SK-N-SH treated with all-trans-retinoic acid at 6 μM for 48 hours (cell line): ENCODE measurements at regions not wholly inside any gene's neighbourhood (a gene's known extent, or its start where the extent isn't known, plus 50 kb on each side); places are given as distances from the start of the nearest gene placed in this dataset.

ENCODE experiments used
- ATAC-seq: fragments of 200-7000 bp; cut with Tn5 transposase; 3 replicates; pipeline ENCODE4 v1.9.1; 2020; ENCODE audit warnings: mild to moderate bottlenecking, moderate library complexity
- ARNTL ChIP-seq: fragments of 450-650 bp; formaldehyde crosslinking; IDR thresholded peaks from 2 replicates; pipeline ENCODE4 v1.5.0; 2020; ENCODE audit warnings: low read depth, mild to moderate bottlenecking, moderate library complexity, borderline replicate concordance
- BACH2 ChIP-seq: fragments of 250-450 bp; sonication (Bioruptor Pico); IDR thresholded peaks from 2 replicates; pipeline ENCODE4 v1.9.0; 2021; ENCODE audit warnings: mild to moderate bottlenecking, borderline replicate concordance
- CSDC2 ChIP-seq: fragments of 250-450 bp; sonication (Bioruptor Pico); IDR thresholded peaks from 2 replicates; pipeline ENCODE4 v1.5.0; 2020; ENCODE audit warnings: mild to moderate bottlenecking, moderate library complexity
- ESRRG ChIP-seq: fragments of 250-450 bp; sonication (Bioruptor Pico); IDR thresholded peaks from 2 replicates; pipeline ENCODE4 v1.6.1; 2021; ENCODE audit warnings: mild to moderate bottlenecking
- ISL1 ChIP-seq: fragments of 250-450 bp; sonication (Bioruptor Pico); IDR thresholded peaks from 2 replicates; pipeline ENCODE4 v2.1.2; 2022; ENCODE audit warnings: mild to moderate bottlenecking, moderate library complexity
- OSR1 ChIP-seq: fragments of 250-450 bp; sonication (Bioruptor Pico); IDR thresholded peaks from 2 replicates; pipeline ENCODE4 v1.8.0; 2022; ENCODE audit warnings: moderate library complexity, mild to moderate bottlenecking, inconsistent platforms
- POU6F1 ChIP-seq: fragments of 250-450 bp; sonication (Bioruptor Pico); IDR thresholded peaks from 2 replicates; pipeline ENCODE4 v1.8.0; 2021; ENCODE audit warnings: low read depth, mild to moderate bottlenecking, moderate library complexity, borderline replicate concordance
- TCF4 ChIP-seq: fragments of 250-450 bp; sonication (Bioruptor Pico); IDR thresholded peaks from 2 replicates; pipeline ENCODE4 v1.8.0; 2021; ENCODE audit warnings: mild to moderate bottlenecking, moderate library complexity, borderline replicate concordance
- TOX ChIP-seq: fragments of 250-450 bp; sonication (Bioruptor Pico); IDR thresholded peaks from 2 replicates; pipeline ENCODE4 v1.8.0; 2021; ENCODE audit warnings: mild to moderate bottlenecking, moderate library complexity, borderline replicate concordance
- ZC3H10 ChIP-seq: fragments of 250-450 bp; sonication (Bioruptor Pico); IDR thresholded peaks from 2 replicates; pipeline ENCODE4 v1.5.1; 2021; ENCODE audit warnings: mild to moderate bottlenecking, moderate library complexity
- ZFP3 ChIP-seq: fragments of 250-450 bp; sonication (Bioruptor Pico); IDR thresholded peaks from 2 replicates; pipeline ENCODE4 v1.5.0; 2020; ENCODE audit warnings: mild to moderate bottlenecking, moderate library complexity
- ZFP30 ChIP-seq: fragments of 450-650 bp; formaldehyde crosslinking; IDR thresholded peaks from 2 replicates; pipeline ENCODE4 v1.5.0; 2022; ENCODE audit warnings: mild to moderate bottlenecking, moderate library complexity
- ZNF70 ChIP-seq: fragments of 450-650 bp; formaldehyde crosslinking; IDR thresholded peaks from 2 replicates; pipeline ENCODE4 v1.5.0; 2020; ENCODE audit warnings: mild to moderate bottlenecking, moderate library complexity
- ZNF8 ChIP-seq: fragments of 450-650 bp; formaldehyde crosslinking; IDR thresholded peaks from 2 replicates; pipeline ENCODE4 v1.5.0; 2020; ENCODE audit warnings: mild to moderate bottlenecking, moderate library complexity
- TF ChIP-seq, protein P1 (sequence below): fragments of 250-450 bp; sonication (Bioruptor Pico); IDR thresholded peaks from 2 replicates; pipeline ENCODE4 v1.8.0; 2020; ENCODE audit warnings: mild to moderate bottlenecking, moderate library complexity, borderline replicate concordance
- TF ChIP-seq, protein P2 (sequence below): fragments of 250-450 bp; sonication (Bioruptor Pico); IDR thresholded peaks from 2 replicates; pipeline ENCODE4 v1.5.0; 2020; ENCODE audit warnings: mild to moderate bottlenecking, moderate library complexity
- TF ChIP-seq, protein P3 (sequence below): fragments of 250-450 bp; sonication (Bioruptor Pico); IDR thresholded peaks from 2 replicates; pipeline ENCODE4 v1.5.1; 2020; ENCODE audit warnings: low read depth, mild to moderate bottlenecking, moderate library complexity

GRCh38 chr7:79619216-79619615, 165.7 kb upstream of the MAGI2 start:
- ATAC-seq, result no peak
- TF ChIP-seq BACH2 (CRISPR knock-in tag) (no peak), ZC3H10 (CRISPR knock-in tag) (no peak), ESRRG (CRISPR knock-in tag) (no peak), TCF4 (CRISPR knock-in tag) (no peak), POU6F1 (CRISPR knock-in tag) (no peak), ZFP30 (no peak), ZNF8 (no peak), ZNF70 (CRISPR knock-in tag) (no peak)
- TF ChIP-seq, protein P1, sequence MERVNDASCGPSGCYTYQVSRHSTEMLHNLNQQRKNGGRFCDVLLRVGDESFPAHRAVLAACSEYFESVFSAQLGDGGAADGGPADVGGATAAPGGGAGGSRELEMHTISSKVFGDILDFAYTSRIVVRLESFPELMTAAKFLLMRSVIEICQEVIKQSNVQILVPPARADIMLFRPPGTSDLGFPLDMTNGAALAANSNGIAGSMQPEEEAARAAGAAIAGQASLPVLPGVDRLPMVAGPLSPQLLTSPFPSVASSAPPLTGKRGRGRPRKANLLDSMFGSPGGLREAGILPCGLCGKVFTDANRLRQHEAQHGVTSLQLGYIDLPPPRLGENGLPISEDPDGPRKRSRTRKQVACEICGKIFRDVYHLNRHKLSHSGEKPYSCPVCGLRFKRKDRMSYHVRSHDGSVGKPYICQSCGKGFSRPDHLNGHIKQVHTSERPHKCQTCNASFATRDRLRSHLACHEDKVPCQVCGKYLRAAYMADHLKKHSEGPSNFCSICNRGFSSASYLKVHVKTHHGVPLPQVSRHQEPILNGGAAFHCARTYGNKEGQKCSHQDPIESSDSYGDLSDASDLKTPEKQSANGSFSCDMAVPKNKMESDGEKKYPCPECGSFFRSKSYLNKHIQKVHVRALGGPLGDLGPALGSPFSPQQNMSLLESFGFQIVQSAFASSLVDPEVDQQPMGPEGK (CRISPR knock-in tag), result no peak
- TF ChIP-seq, protein P2, sequence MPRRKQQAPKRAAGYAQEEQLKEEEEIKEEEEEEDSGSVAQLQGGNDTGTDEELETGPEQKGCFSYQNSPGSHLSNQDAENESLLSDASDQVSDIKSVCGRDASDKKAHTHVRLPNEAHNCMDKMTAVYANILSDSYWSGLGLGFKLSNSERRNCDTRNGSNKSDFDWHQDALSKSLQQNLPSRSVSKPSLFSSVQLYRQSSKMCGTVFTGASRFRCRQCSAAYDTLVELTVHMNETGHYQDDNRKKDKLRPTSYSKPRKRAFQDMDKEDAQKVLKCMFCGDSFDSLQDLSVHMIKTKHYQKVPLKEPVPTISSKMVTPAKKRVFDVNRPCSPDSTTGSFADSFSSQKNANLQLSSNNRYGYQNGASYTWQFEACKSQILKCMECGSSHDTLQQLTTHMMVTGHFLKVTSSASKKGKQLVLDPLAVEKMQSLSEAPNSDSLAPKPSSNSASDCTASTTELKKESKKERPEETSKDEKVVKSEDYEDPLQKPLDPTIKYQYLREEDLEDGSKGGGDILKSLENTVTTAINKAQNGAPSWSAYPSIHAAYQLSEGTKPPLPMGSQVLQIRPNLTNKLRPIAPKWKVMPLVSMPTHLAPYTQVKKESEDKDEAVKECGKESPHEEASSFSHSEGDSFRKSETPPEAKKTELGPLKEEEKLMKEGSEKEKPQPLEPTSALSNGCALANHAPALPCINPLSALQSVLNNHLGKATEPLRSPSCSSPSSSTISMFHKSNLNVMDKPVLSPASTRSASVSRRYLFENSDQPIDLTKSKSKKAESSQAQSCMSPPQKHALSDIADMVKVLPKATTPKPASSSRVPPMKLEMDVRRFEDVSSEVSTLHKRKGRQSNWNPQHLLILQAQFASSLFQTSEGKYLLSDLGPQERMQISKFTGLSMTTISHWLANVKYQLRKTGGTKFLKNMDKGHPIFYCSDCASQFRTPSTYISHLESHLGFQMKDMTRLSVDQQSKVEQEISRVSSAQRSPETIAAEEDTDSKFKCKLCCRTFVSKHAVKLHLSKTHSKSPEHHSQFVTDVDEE (CRISPR knock-in tag), result no peak
- TF ChIP-seq, protein P3, sequence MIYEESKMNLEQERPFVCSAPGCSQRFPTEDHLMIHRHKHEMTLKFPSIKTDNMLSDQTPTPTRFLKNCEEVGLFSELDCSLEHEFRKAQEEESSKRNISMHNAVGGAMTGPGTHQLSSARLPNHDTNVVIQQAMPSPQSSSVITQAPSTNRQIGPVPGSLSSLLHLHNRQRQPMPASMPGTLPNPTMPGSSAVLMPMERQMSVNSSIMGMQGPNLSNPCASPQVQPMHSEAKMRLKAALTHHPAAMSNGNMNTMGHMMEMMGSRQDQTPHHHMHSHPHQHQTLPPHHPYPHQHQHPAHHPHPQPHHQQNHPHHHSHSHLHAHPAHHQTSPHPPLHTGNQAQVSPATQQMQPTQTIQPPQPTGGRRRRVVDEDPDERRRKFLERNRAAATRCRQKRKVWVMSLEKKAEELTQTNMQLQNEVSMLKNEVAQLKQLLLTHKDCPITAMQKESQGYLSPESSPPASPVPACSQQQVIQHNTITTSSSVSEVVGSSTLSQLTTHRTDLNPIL, result no peak

- TF ChIP-seq OSR1 (CRISPR knock-in tag) (no peak), TCF4 (CRISPR knock-in tag) (no peak), ZFP3 (CRISPR knock-in tag) (no peak), POU6F1 (CRISPR knock-in tag) (no peak), ARNTL (CRISPR knock-in tag) (no peak), CSDC2 (CRISPR knock-in tag) (no peak), BACH2 (CRISPR knock-in tag) (no peak), ISL1 (CRISPR knock-in tag) (no peak), ZC3H10 (CRISPR knock-in tag) (no peak), TOX (no peak)
- TF ChIP-seq, protein P2 (CRISPR knock-in tag), result no peak
- ATAC-seq, result 0 out of 3 replicates have a peak, but pooled peaks have one; percentile 13
These were observed 162.6 kb upstream of the MAGI2 start for GRCh38 chr7:79615871-79616640.
